Kidney (tissue), 13 donors: ENCODE measurements at regions not wholly inside any gene's neighbourhood (a gene's known extent, or its start where the extent isn't known, plus 50 kb on each side); places are given as distances from the start of the nearest gene placed in this dataset.
A peak's percentile ranks its signal among the peaks of the same experiment; 100 is the strongest.

Experiments used
- DNase-seq, 5 donors: peaks; one replicate each; pipeline ENCODE4 v3.0.0-alpha.2; 2013 to 2020
- FAIRE-seq: peaks from 2 replicates; lab custom pipeline; 2012; peaks lifted over from hg19 to GRCh38; lab: Jason Lieb, UNC
- H3K27ac ChIP-seq, 2 donors: one replicate each; pipeline ENCODE4 v1.7.0; 2013; ENCODE audit warnings: low read depth in 2 of 2, low read length in 2 of 2, inconsistent platforms in 1 of 2
- H3K27me3 ChIP-seq: one replicate; pipeline ENCODE4 v1.7.1; 2013; ENCODE audit warnings: low read length, inconsistent platforms; ENCODE audit not compliant: control insufficient read depth, insufficient read depth
- H3K36me3 ChIP-seq, 3 donors: one replicate each; pipeline versions ENCODE4 v1.7.0 to v1.7.1; 2013; ENCODE audit warnings: low read length in 3 of 3, control low read depth in 1 of 3, inconsistent platforms in 1 of 3; ENCODE audit not compliant: insufficient read depth in 3 of 3, control insufficient read depth in 2 of 3
- H3K4me1 ChIP-seq, 3 donors: one replicate each; pipeline versions ENCODE4 v1.7.0 to v1.7.1; 2013; ENCODE audit warnings: low read length in 3 of 3, inconsistent platforms in 1 of 3, low read depth in 1 of 3; ENCODE audit not compliant: control insufficient read depth in 2 of 3, insufficient read depth in 2 of 3
- H3K4me3 ChIP-seq, 3 donors: one replicate each; pipeline versions ENCODE4 v1.7.0 to v1.8.1; 2013; ENCODE audit warnings: low read length in 3 of 3, control low read depth in 1 of 3, inconsistent platforms in 1 of 3
- H3K9ac ChIP-seq, 3 donors: one replicate each; pipeline versions ENCODE4 v1.7.0 to v1.7.1; 2013; ENCODE audit warnings: low read length in 3 of 3, control low read depth in 1 of 3, inconsistent platforms in 1 of 3
- H3K9me3 ChIP-seq, 3 donors: one replicate each; pipeline versions ENCODE4 v1.7.0 to v1.7.1; 2013; ENCODE audit warnings: low read length in 3 of 3, control low read depth in 1 of 3, inconsistent platforms in 1 of 3; ENCODE audit not compliant: control insufficient read depth in 2 of 3, insufficient read depth in 1 of 3
- intact Hi-C: fragments of 100-400 bp; cut with DNase I; formaldehyde crosslinking; loops from one replicate; pipeline ENCODE4 v1.11.1; 2022
- TF ChIP-seq, protein P1 (sequence below): IDR thresholded peaks from 3 replicates; pipeline ENCODE4 v1.5.1; 2012; ENCODE audit warnings: mild to moderate bottlenecking, moderate library complexity, borderline replicate concordance; ENCODE audit not compliant: insufficient read depth; ENCODE audit errors: extremely low read depth
- donor health status: control.
- donor health status: control.
- donor health status: control.
- donor health status: control.
- donor health status: control.
- donor health status: DM: yes; HTN: yes; CAD: no.
- donor health status: Normal renal cell carcinoma (clear cell type).

DNA sequence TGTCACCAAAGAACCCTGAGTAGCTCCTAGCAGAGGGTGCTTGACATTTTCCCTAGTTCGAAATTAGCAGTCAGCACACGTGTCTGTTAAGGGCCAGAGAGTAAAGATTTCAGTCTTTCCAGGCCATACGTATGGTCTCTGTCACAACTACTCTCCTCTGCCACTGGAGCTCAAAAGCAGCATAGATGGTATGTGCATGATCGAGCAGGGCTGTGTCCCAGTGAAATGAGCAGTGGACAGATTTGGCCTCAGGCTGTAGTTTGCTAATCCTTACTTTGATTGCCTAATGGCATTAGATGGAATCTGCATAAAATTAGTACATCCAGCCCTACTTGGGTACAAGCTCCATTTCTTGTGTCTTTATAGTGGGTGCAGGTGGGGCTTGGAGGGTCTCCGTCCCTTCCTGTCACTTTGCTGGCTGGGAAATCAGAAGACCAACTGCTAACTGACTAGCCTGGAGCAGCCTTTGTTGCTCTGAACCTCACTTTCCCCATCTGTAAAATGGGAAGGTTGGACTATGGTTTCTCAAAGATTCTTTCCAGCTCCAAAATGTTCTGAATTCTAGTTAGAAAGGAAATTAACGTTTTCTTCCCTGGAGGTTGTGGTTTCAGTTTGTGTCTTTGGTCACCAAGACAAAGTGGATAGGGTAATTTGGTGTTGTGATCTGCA is 108.5 kb downstream of the GLI2 start:
- Histone ChIP-seq H3K27ac (no peak overlapping the region), H3K9ac (no peak overlapping the region), H3K4me3 (no peak overlapping the region), H3K4me1 (no peaks in the 10 kb centered on the region), H3K9me3 (peaks cover 0 to 5% (median 1%) of the 10 kb centered on the region in 3 donors), H3K36me3 (no peaks in the 10 kb centered on the region), H3K27me3 (no peaks in the 10 kb centered on the region)
- TF ChIP-seq, protein P1, sequence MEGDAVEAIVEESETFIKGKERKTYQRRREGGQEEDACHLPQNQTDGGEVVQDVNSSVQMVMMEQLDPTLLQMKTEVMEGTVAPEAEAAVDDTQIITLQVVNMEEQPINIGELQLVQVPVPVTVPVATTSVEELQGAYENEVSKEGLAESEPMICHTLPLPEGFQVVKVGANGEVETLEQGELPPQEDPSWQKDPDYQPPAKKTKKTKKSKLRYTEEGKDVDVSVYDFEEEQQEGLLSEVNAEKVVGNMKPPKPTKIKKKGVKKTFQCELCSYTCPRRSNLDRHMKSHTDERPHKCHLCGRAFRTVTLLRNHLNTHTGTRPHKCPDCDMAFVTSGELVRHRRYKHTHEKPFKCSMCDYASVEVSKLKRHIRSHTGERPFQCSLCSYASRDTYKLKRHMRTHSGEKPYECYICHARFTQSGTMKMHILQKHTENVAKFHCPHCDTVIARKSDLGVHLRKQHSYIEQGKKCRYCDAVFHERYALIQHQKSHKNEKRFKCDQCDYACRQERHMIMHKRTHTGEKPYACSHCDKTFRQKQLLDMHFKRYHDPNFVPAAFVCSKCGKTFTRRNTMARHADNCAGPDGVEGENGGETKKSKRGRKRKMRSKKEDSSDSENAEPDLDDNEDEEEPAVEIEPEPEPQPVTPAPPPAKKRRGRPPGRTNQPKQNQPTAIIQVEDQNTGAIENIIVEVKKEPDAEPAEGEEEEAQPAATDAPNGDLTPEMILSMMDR: no peak
- intact Hi-C loops: no loop called here
- peak in 1 of 5 donors; percentile 28 for DNase-seq
- FAIRE-seq: no peak

- H3K27me3 ChIP-seq: no peaks in the 10 kb centered on the region
- no peak for FAIRE-seq
- no peak overlapping the region for H3K4me3 ChIP-seq
- no peak overlapping the region for H3K27ac ChIP-seq
- H3K4me1 ChIP-seq: no peaks in the 10 kb centered on the region
- peaks cover 0 to 11% (median 7%) of the 10 kb centered on the region in 3 donors for H3K9me3 ChIP-seq
- intact Hi-C loops: no loop called here
- H3K36me3 ChIP-seq: no peaks in the 10 kb centered on the region
- TF ChIP-seq, protein P1: no peak
- DNase-seq: peak in 1 of 5 donors; percentile 71
- H3K9ac ChIP-seq: no peak overlapping the region
Observed at GRCh38 chr2:120845277-120845676, 109.6 kb downstream of the GLI2 start.

DNA sequence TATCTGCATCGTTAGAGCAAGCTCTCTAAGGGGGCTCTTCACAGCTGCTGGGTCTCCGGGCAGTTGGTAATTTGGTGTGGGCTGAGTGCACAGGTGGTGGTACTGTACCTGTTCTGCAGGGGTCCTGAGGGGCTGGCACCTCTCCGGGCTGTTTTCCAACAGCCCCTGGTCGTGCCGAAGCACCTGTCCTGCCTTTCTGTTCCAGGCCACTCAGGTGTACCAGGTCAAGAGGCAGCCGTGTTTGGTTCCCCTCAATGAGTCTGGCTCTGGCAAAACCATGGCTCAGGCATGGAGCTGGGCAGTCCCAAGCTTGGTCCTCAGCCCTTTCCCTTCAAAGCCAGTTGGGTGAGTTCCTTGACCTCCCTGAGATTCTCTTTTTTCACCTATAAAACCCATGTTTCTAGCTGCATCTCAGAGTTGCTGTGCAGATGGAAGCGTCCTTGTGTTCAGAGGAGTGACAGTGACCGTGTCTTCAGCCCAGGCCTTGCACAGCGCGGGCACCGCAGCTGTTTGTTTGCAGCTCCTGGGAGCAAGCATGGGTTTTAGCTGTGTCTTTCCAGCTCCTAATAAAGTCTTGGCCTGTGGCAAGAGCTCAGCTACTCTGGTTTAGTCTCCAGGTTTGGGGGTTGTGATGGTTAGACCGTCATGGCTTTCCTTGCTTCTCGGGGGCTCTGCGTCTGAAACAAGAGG is 110.9 kb downstream of the GLI2 start:
- intact Hi-C loops: no loop called here
- no peak for FAIRE-seq
- Histone ChIP-seq H3K27me3 (no peaks in the 10 kb centered on the region), H3K36me3 (no peaks in the 10 kb centered on the region), H3K9ac (no peak overlapping the region), H3K9me3 (peaks cover 0 to 11% (median 7%) of the 10 kb centered on the region in 3 donors), H3K4me1 (no peaks in the 10 kb centered on the region), H3K4me3 (no peak overlapping the region), H3K27ac (no peak overlapping the region)
- peak in 1 of 5 donors; percentile 46 for DNase-seq
- TF ChIP-seq, protein P1: no peak
